ENCODE measurements at regions not wholly inside any gene's neighbourhood (a gene's known extent, or its start where the extent isn't known, plus 50 kb on each side); places are given as distances from the start of the nearest gene placed in this dataset.

DNA sequence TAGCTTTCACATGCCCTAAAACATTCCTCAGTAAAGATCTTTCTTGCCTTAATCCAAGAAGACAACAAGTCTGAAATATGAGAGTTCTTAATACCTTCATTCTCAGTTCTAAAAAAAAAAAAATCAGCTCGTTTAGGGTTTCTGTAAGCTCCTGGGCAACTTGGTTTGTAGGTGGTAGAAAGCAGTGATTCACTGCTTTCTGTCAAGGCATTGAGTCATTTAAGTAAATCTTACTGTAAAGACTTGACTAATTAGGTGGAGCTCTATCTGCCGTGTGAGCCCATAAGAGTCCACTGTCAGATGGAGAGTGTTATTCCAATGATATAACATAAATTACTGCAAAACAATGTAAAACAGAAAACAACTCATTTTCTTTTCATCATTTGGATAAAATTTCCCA lies 56.1 kb upstream of the MAST4 start:
- no peaks in the 10 kb centered on the region for H3K4me1 ChIP-seq (ENCODE audit: control insufficient read depth in 4 of 4, insufficient read depth in 4 of 4, low read length in 3 of 4)
- no peak overlapping the region for H3K4me3 ChIP-seq (ENCODE audit: low read depth in 1 of 3, low read length in 3 of 3)
- H3K27me3 ChIP-seq (ENCODE audit: control insufficient read depth in 4 of 4, insufficient read depth in 4 of 4, low read length in 3 of 4): no peaks in the 10 kb centered on the region
- no peaks in the 10 kb centered on the region for H3K36me3 ChIP-seq (ENCODE audit: control insufficient read depth in 4 of 4, insufficient read depth in 3 of 4, low read depth in 1 of 4, low read length in 3 of 4)
- TF ChIP-seq, protein P1, sequence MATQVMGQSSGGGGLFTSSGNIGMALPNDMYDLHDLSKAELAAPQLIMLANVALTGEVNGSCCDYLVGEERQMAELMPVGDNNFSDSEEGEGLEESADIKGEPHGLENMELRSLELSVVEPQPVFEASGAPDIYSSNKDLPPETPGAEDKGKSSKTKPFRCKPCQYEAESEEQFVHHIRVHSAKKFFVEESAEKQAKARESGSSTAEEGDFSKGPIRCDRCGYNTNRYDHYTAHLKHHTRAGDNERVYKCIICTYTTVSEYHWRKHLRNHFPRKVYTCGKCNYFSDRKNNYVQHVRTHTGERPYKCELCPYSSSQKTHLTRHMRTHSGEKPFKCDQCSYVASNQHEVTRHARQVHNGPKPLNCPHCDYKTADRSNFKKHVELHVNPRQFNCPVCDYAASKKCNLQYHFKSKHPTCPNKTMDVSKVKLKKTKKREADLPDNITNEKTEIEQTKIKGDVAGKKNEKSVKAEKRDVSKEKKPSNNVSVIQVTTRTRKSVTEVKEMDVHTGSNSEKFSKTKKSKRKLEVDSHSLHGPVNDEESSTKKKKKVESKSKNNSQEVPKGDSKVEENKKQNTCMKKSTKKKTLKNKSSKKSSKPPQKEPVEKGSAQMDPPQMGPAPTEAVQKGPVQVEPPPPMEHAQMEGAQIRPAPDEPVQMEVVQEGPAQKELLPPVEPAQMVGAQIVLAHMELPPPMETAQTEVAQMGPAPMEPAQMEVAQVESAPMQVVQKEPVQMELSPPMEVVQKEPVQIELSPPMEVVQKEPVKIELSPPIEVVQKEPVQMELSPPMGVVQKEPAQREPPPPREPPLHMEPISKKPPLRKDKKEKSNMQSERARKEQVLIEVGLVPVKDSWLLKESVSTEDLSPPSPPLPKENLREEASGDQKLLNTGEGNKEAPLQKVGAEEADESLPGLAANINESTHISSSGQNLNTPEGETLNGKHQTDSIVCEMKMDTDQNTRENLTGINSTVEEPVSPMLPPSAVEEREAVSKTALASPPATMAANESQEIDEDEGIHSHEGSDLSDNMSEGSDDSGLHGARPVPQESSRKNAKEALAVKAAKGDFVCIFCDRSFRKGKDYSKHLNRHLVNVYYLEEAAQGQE (IDR thresholded peaks at IDR 0.05): no peak
- TF ChIP-seq FOXA2 (IDR thresholded peaks at IDR 0.05) (no peak), SP1 (IDR thresholded peaks at IDR 0.05) (no peak), RAD21 (IDR thresholded peaks at IDR 0.05) (no peak), JUND (IDR thresholded peaks at IDR 0.05) (no peak), HNF4G (IDR thresholded peaks at IDR 0.05) (no peak), EGR1 (IDR thresholded peaks at IDR 0.05; ENCODE audit: low read depth in 2 of 2) (no peak), NR2F2 (IDR thresholded peaks at IDR 0.05) (no peak), HNF4A (conservative IDR thresholded peaks at IDR 0.05) (no peak), FOXA1 (IDR thresholded peaks at IDR 0.05) (no peak), YY1 (IDR thresholded peaks at IDR 0.05) (no peak), TAF1 (conservative IDR thresholded peaks at IDR 0.05) (no peak), GABPA (IDR thresholded peaks at IDR 0.05 in 1 of 2, conservative IDR thresholded peaks at IDR 0.05 in 1 of 2) (no peak), RXRA (IDR thresholded peaks at IDR 0.05) (no peak)
- TF ChIP-seq, protein P2, sequence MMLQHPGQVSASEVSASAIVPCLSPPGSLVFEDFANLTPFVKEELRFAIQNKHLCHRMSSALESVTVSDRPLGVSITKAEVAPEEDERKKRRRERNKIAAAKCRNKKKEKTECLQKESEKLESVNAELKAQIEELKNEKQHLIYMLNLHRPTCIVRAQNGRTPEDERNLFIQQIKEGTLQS (IDR thresholded peaks at IDR 0.05): no peak
- TF ChIP-seq, protein P3, sequence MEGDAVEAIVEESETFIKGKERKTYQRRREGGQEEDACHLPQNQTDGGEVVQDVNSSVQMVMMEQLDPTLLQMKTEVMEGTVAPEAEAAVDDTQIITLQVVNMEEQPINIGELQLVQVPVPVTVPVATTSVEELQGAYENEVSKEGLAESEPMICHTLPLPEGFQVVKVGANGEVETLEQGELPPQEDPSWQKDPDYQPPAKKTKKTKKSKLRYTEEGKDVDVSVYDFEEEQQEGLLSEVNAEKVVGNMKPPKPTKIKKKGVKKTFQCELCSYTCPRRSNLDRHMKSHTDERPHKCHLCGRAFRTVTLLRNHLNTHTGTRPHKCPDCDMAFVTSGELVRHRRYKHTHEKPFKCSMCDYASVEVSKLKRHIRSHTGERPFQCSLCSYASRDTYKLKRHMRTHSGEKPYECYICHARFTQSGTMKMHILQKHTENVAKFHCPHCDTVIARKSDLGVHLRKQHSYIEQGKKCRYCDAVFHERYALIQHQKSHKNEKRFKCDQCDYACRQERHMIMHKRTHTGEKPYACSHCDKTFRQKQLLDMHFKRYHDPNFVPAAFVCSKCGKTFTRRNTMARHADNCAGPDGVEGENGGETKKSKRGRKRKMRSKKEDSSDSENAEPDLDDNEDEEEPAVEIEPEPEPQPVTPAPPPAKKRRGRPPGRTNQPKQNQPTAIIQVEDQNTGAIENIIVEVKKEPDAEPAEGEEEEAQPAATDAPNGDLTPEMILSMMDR (IDR thresholded peaks at IDR 0.05; ENCODE audit: low read depth, low read length, missing input control): no peak
- TF ChIP-seq, protein P4, sequence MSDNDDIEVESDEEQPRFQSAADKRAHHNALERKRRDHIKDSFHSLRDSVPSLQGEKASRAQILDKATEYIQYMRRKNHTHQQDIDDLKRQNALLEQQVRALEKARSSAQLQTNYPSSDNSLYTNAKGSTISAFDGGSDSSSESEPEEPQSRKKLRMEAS (IDR thresholded peaks at IDR 0.05): no peak
- TF ChIP-seq, protein P5, sequence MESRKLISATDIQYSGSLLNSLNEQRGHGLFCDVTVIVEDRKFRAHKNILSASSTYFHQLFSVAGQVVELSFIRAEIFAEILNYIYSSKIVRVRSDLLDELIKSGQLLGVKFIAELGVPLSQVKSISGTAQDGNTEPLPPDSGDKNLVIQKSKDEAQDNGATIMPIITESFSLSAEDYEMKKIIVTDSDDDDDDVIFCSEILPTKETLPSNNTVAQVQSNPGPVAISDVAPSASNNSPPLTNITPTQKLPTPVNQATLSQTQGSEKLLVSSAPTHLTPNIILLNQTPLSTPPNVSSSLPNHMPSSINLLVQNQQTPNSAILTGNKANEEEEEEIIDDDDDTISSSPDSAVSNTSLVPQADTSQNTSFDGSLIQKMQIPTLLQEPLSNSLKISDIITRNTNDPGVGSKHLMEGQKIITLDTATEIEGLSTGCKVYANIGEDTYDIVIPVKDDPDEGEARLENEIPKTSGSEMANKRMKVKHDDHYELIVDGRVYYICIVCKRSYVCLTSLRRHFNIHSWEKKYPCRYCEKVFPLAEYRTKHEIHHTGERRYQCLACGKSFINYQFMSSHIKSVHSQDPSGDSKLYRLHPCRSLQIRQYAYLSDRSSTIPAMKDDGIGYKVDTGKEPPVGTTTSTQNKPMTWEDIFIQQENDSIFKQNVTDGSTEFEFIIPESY (IDR thresholded peaks at IDR 0.05): no peak
- no peak overlapping the region for H3K9ac ChIP-seq (ENCODE audit: low read depth in 1 of 2, low read length in 2 of 2)
- no peaks in the 10 kb centered on the region for H3K9me3 ChIP-seq (ENCODE audit: control insufficient read depth in 4 of 4, low read length in 3 of 4)
- DNase-seq (ENCODE audit: low spot score): no peak
- 71% methylated on average over 2 of the region's 2 CpGs for WGBS
- H3K27ac ChIP-seq (ENCODE audit: low read depth in 1 of 2, low read length in 2 of 2): no peak overlapping the region

Measured in liver (tissue), 8 donors.